Heart left ventricle (tissue), 16 donors: ENCODE measurements at regions not wholly inside any gene's neighbourhood (a gene's known extent, or its start where the extent isn't known, plus 50 kb on each side); places are given as distances from the start of the nearest gene placed in this dataset.

ENCODE experiments used
- ATAC-seq, 4 donors: fragments of 200-7000 bp; cut with Tn5 transposase; one replicate each; pipeline ENCODE4 v1.9.1; 2020 to 2022; ENCODE audit warnings: moderate library complexity in 4 of 4, mild to moderate bottlenecking in 3 of 4, moderate number of reproducible peaks in 1 of 4
- DNase-seq, 5 donors: peaks; one replicate each; pipeline ENCODE4 v3.0.0-alpha.2; 2020
- H3K27ac ChIP-seq, 12 donors: fragments of 200-600 bp; sonication (generic) in 4 of 12; one replicate each; pipeline versions ENCODE4 v1.5.0 to v1.8.0; 2016 to 2022; ENCODE audit warnings: mild to moderate bottlenecking in 2 of 12
- H3K27me3 ChIP-seq, 9 donors: fragments of 200-600 bp; sonication (generic) in 2 of 9; one replicate each; pipeline versions ENCODE4 v1.5.1 to v1.8.0; 2016 to 2022; ENCODE audit warnings: mild to moderate bottlenecking in 3 of 9
- H3K36me3 ChIP-seq, 9 donors: fragments of 200-600 bp; sonication (generic) in 2 of 9; one replicate each; pipeline versions ENCODE4 v1.5.0 to v1.8.0; 2018 to 2022; ENCODE audit warnings: mild to moderate bottlenecking in 2 of 9
- H3K4me1 ChIP-seq, 12 donors: fragments of 200-600 bp; sonication (generic) in 4 of 12; one replicate each; pipeline versions ENCODE4 v1.5.0 to v1.8.0; 2016 to 2022; ENCODE audit warnings: mild to moderate bottlenecking in 3 of 12
- H3K4me3 ChIP-seq, 12 donors: fragments of 200-600 bp; sonication (generic) in 4 of 12; one replicate each; pipeline versions ENCODE4 v1.5.0 to v1.8.0; 2017 to 2022; ENCODE audit warnings: mild to moderate bottlenecking in 9 of 12, moderate library complexity in 4 of 12
- H3K9me3 ChIP-seq, 12 donors: fragments of 200-600 bp; sonication (generic) in 4 of 12; one replicate each; pipeline versions ENCODE4 v1.5.0 to v1.8.0; 2016 to 2022; ENCODE audit warnings: mild to moderate bottlenecking in 1 of 12
- CTCF ChIP-seq, 12 donors: fragments of 200-600 bp; sonication (generic) in 4 of 12; IDR thresholded peaks; one replicate each; pipeline versions ENCODE4 v1.5.0 to v1.8.0; 2018 to 2022; ENCODE audit warnings: antibody characterized with exemption in 12 of 12, mild to moderate bottlenecking in 5 of 12
- POLR2A ChIP-seq, 2 donors: fragments of 450-650 bp; IDR thresholded peaks; one replicate each; pipeline ENCODE4 v1.6.1; 2017; ENCODE audit warnings: antibody characterized with exemption in 2 of 2, mild to moderate bottlenecking in 2 of 2, moderate library complexity in 2 of 2
- WGBS, 4 donors: extraction: QIAGEN DNeasy Blood & Tissue Kit in 2 of 4; methylation state at CpG; one replicate each; pipeline versions ENCODE4 v1.1.5 to v1.1.7; 2013 to 2018; 5-methylcytosine and 5-hydroxymethylcytosine counted together
- intact Hi-C, 10 donors: fragments of 100-400 bp; cut with DNase I; formaldehyde crosslinking; loops; one replicate each; pipeline versions ENCODE4 v1.11.1 to v1.14.2; 2022
- donor health status: ischemic (EF 13 %, LVEDD 7.1; RV severe dilation, severe dysfunction).
- donor health status: healthy with polysubstance abuse.
- donor health status: DM: no; HTN: yes; CAD: no.
- donor health status: DM: no; HTN: no; CAD: no.
- donor health status: ischemic (EF 25% LVEDD 6.9; RV normal size, moderate dysfunction).
- donor health status: ischemic (EF 25% LVEDD 5.7; RV mildly dilated, moderate dysfunction).
- donor health status: healthy.
- donor health status: DM: yes; HTN: yes; CAD: no.
- donor health status: ischemic (EF 35%, LVEDD 5.7; RV mildly dilated, moderate dysfunction).
- donor health status: nonischemic (EF 11% LVEDD 7.7; RV severe dilation, severe dysfunction).
- donor health status: DM: yes; HTN: yes; CAD: no.
- donor health status: PGD.
- donor health status: ischemic (EF 29% LVEDD 5.4; RV normal size, mild dysfunction).
- donor health status: nonischemic (EF 23%, LVEDD 6.1; RV moderate dilation, normal function).

- ATAC-seq (no peak), DNase-seq (no peak)
- intact Hi-C loops, result no loop called here
- no peak overlapping the region for H3K27ac ChIP-seq
- no peak for TF ChIP-seq POLR2A (IDR thresholded peaks at IDR 0.05)
- TF ChIP-seq CTCF (IDR thresholded peaks at IDR 0.05), result no peak
- no peaks in the 10 kb centered on the region for H3K27me3 ChIP-seq
- H3K9me3 ChIP-seq, result no peaks in the 10 kb centered on the region
- no peak overlapping the region for H3K4me3 ChIP-seq
- WGBS, 4 donors, result 80 to 95% (median 85%) methylated on average over 2 of the region's 2 CpGs
- peaks cover 0 to 4% (median 0%) of the 10 kb centered on the region in 12 donors for H3K4me1 ChIP-seq
- H3K36me3 ChIP-seq, result no peaks in the 10 kb centered on the region
Observed at GRCh38 chr4:81737865-81738559, 266.3 kb upstream of the RASGEF1B start.

- H3K36me3 ChIP-seq, result no peaks in the 10 kb centered on the region
- DNase-seq, result no peak
- no peak overlapping the region for H3K27ac ChIP-seq
- peaks cover 0 to 4% (median 0%) of the 10 kb centered on the region in 12 donors for H3K4me1 ChIP-seq
- H3K27me3 ChIP-seq, result no peaks in the 10 kb centered on the region
- H3K9me3 ChIP-seq, result no peaks in the 10 kb centered on the region
- TF ChIP-seq POLR2A (IDR thresholded peaks at IDR 0.05) (no peak), CTCF (IDR thresholded peaks at IDR 0.05) (peak in 1 of 12 donors; percentile 10)
- intact Hi-C loops, result no loop called here
- H3K4me3 ChIP-seq, result no peak overlapping the region
- 81 to 91% (median 83%) methylated on average over 2 of the region's 2 CpGs for WGBS, 4 donors
- ATAC-seq, result no peak
Observed at GRCh38 chr4:81736324-81736723, 264.6 kb upstream of the RASGEF1B start.

- Histone ChIP-seq H3K27me3 (no peaks in the 10 kb centered on the region), H3K27ac (no peak overlapping the region), H3K9me3 (peaks cover 0 to 13% (median 0%) of the 10 kb centered on the region in 12 donors), H3K4me1 (no peaks in the 10 kb centered on the region), H3K36me3 (no peaks in the 10 kb centered on the region), H3K4me3 (no peak overlapping the region)
- WGBS, 4 donors, result 88 to 95% (median 90%) methylated on average over 1 of the region's 1 CpG
- TF ChIP-seq CTCF (IDR thresholded peaks at IDR 0.05) (no peak), POLR2A (IDR thresholded peaks at IDR 0.05) (no peak)
- ATAC-seq (no peak), DNase-seq (no peak)
- intact Hi-C loops, result no loop called here
Observed at GRCh38 chr4:81732980-81733379, 261.3 kb upstream of the RASGEF1B start.

GRCh38 chr4:81724925-81725329 lies 253.2 kb upstream of the RASGEF1B start:
- WGBS, 4 donors, result 70 to 77% (median 72%) methylated on average over 2 of the region's 2 CpGs
- Histone ChIP-seq H3K36me3 (no peaks in the 10 kb centered on the region), H3K4me1 (peaks cover 0 to 21% (median 3%) of the 10 kb centered on the region in 12 donors), H3K4me3 (no peak overlapping the region), H3K9me3 (peaks cover 0 to 13% (median 0%) of the 10 kb centered on the region in 12 donors), H3K27me3 (no peaks in the 10 kb centered on the region), H3K27ac (peak overlapping the region in 1 of 12 donors; percentile 30)
- ATAC-seq (peak; percentile 84 to 95 (median 92)), DNase-seq (peak; percentile 32 to 70 (median 52))
- TF ChIP-seq POLR2A (IDR thresholded peaks at IDR 0.05) (no peak), CTCF (IDR thresholded peaks at IDR 0.05) (peak in 1 of 12 donors; percentile 10)
- intact Hi-C loops, result no loop called here
